ENCODE measurements at regions not wholly inside any gene's neighbourhood (a gene's known extent, or its start where the extent isn't known, plus 50 kb on each side); places are given as distances from the start of the nearest gene placed in this dataset.

DNA sequence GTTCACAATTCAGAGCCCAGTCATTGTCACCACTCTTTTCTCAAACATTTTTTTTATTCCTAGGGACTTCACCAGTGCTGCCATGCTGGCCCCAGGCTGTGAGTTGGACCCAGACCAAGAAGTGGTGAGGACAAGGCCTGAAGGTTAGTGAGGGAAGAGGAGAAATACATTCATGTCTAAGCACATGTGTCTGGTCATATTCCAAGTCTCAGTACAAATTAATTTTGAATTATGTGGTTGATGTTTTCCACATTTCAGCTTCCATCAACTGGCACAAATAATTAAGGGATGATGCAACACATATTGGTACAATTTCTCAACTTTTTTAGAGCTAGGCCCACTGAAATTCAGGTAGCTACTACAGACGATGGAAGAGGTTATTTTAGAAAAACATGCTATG, 106.6 kb upstream of the UPP2 start:
- H4K20me1 ChIP-seq (replicated peaks in 1 of 2; ENCODE audit: control insufficient read depth in 1 of 2, insufficient read depth in 2 of 2, low read length in 2 of 2): no peaks in the 10 kb centered on the region
- ChIA-PET CTCF (ENCODE audit: partially characterized antibody) (interaction anchor here (0.7 to 3.1 kb wide), 3 partner anchors 10 to 668 kb away, joined by 3 to 15 read pairs (median 5); no protein-coding TSS in a partner anchor), POLR2A (ENCODE audit: partially characterized antibody) (no interaction called here)
- H3K14ac ChIP-seq (ENCODE audit: insufficient read length): no peak overlapping the region
- no peak overlapping the region for H3K56ac ChIP-seq (replicated peaks; ENCODE audit: insufficient read length, low read depth, low read length)
- H3K9ac ChIP-seq (replicated peaks in 1 of 4; ENCODE audit: extremely low read depth in 1 of 4, low read depth in 3 of 4, low read length in 3 of 4): no peak overlapping the region
- H2BK5ac ChIP-seq (ENCODE audit: low read depth, low read length): no peak overlapping the region
- TF ChIP-seq TAF1 (IDR thresholded peaks at IDR 0.05; ENCODE audit: low read depth, low read length): no peak
- TF ChIP-seq GABPA (IDR thresholded peaks at IDR 0.05; ENCODE audit: borderline replicate concordance, insufficient read depth, low read length): no peak
- no peak for TF ChIP-seq CHD2 (IDR thresholded peaks at IDR 0.05; ENCODE audit: low read length)
- no peak for TF ChIP-seq SIN3A (conservative IDR thresholded peaks at IDR 0.05 in 1 of 2, IDR thresholded peaks at IDR 0.05 in 1 of 2; ENCODE audit: low read depth in 1 of 2, low read length in 2 of 2)
- no peak for TF ChIP-seq RNF2 (IDR thresholded peaks at IDR 0.05; ENCODE audit: borderline replicate concordance, low read depth, low read length, missing control alignments, poor library complexity, severe bottlenecking)
- TF ChIP-seq CHD1 (IDR thresholded peaks at IDR 0.05; ENCODE audit: low read depth, low read length): no peak
- no peak for TF ChIP-seq RFX5 (IDR thresholded peaks at IDR 0.05; ENCODE audit: borderline replicate concordance, low read depth, low read length)
- no peak for TF ChIP-seq POLR2A (IDR thresholded peaks at IDR 0.05; ENCODE audit: control extremely low read depth in 1 of 2, low read depth in 2 of 2, low read length in 2 of 2)
- TF ChIP-seq NANOG (IDR thresholded peaks at IDR 0.05; ENCODE audit: insufficient read depth, low read depth, low read length, poor library complexity, severe bottlenecking): no peak
- no peak for TF ChIP-seq NRF1 (IDR thresholded peaks at IDR 0.05; ENCODE audit: low read depth, low read length)
- TF ChIP-seq TAF7 (optimal IDR thresholded peaks at IDR 0.05; ENCODE audit: borderline replicate concordance, low read depth, low read length): no peak
- no peak for TF ChIP-seq POU5F1 (IDR thresholded peaks at IDR 0.05; ENCODE audit: low read depth, low read length)
- TF ChIP-seq EGR1 (IDR thresholded peaks at IDR 0.05; ENCODE audit: borderline replicate concordance, low read depth, low read length): no peak
- no peak for TF ChIP-seq SP1 (IDR thresholded peaks at IDR 0.05; ENCODE audit: low read depth, low read length)
- H2BK120ac ChIP-seq (replicated peaks; ENCODE audit: low read depth, low read length): no peak overlapping the region
- DNase-seq (ENCODE audit: low read depth in 1 of 2, low spot score in 2 of 2) (no peak), FAIRE-seq (no peak)
- H3K4me2 ChIP-seq (ENCODE audit: insufficient read depth in 1 of 2, low read depth in 2 of 2, low read length in 2 of 2): no peak overlapping the region
- no peak overlapping the region for H3K27ac ChIP-seq (ENCODE audit: low read depth, low read length)
- H2BK12ac ChIP-seq (ENCODE audit: low read depth, low read length): no peak overlapping the region
- no peak overlapping the region for H2AK5ac ChIP-seq (ENCODE audit: low read depth, low read length)
- H4K91ac ChIP-seq (replicated peaks; ENCODE audit: insufficient read length, low read length): no peak overlapping the region
- 78% methylated on average over 1 of the region's 1 CpG; no CpG with 5 or more reads in 1 of the 2 experiments for WGBS, 2 experiments (ENCODE audit: extremely low coverage in 1 of 2, insufficient coverage in 1 of 2, insufficient read length in 1 of 2, insufficient replicate concordance in 2 of 2, low coverage in 1 of 2, low lambda C conversion rate in 2 of 2, missing lambda C conversion rate in 1 of 2)
- no peak overlapping the region for H3K18ac ChIP-seq (ENCODE audit: extremely low read depth, low read length)
- H2BK20ac ChIP-seq (ENCODE audit: low read length): no peak overlapping the region
- no peak overlapping the region for H3K4ac ChIP-seq (replicated peaks; ENCODE audit: insufficient read length, low read depth, low read length)
- H3K79me1 ChIP-seq (ENCODE audit: low read depth, low read length): no peaks in the 10 kb centered on the region
- H3K23ac ChIP-seq (ENCODE audit: insufficient read length): no peak overlapping the region
- H3K23me2 ChIP-seq (ENCODE audit: low read depth, low read length): no peaks in the 10 kb centered on the region
- no peaks in the 10 kb centered on the region for H3K4me1 ChIP-seq (replicated peaks in 1 of 4; ENCODE audit: control insufficient read depth in 3 of 4, insufficient read depth in 4 of 4, low read length in 3 of 4)
- H2AFZ ChIP-seq (ENCODE audit: low read length): no peak overlapping the region
- no peak overlapping the region for H3K4me3 ChIP-seq (ENCODE audit: extremely low read depth in 1 of 4, insufficient read depth in 2 of 4, low read depth in 3 of 4, low read length in 4 of 4)
- no peak overlapping the region for H4K5ac ChIP-seq (ENCODE audit: insufficient read length, low read depth, low read length)
- no peaks in the 10 kb centered on the region for H3K9me3 ChIP-seq (ENCODE audit: insufficient read depth in 2 of 2, low read depth in 1 of 2, low read length in 1 of 2)
- no peaks in the 10 kb centered on the region for H3K36me3 ChIP-seq (ENCODE audit: control insufficient read depth in 2 of 4, insufficient read depth in 4 of 4, low read length in 3 of 4)
- H2BK15ac ChIP-seq (ENCODE audit: low read length): no peak overlapping the region
- H4K8ac ChIP-seq (ENCODE audit: extremely low read depth, insufficient read depth, low read length): no peak overlapping the region
- H3K79me2 ChIP-seq (ENCODE audit: control insufficient read depth in 1 of 2, insufficient read depth in 2 of 2, low read length in 2 of 2): no peaks in the 10 kb centered on the region
- H3K27me3 ChIP-seq (replicated peaks in 1 of 4; ENCODE audit: control insufficient read depth in 3 of 4, extremely low read depth in 1 of 4, insufficient read depth in 3 of 4, low read length in 3 of 4): peaks cover 0 to 1% (median 0%) of the 10 kb centered on the region in 4 experiments; a peak in 2 of 7 replicates

Data from H1 (cell line).